HG02938 (cell line): ENCODE measurements at regions not wholly inside any gene's neighbourhood (a gene's known extent, or its start where the extent isn't known, plus 50 kb on each side); places are given as distances from the start of the nearest gene placed in this dataset.
A peak's percentile ranks its signal among the peaks of the same experiment; 100 is the strongest.
"Not testable (repeated sequence)": the region's sequence is repeated elsewhere in the genome, so short reads cannot be mapped to it uniquely, and the experiment has no call there.

Source experiments
- ATAC-seq: cut with Tn5 transposase; IDR thresholded peaks from one replicate; pipeline ENCODE4 v1.9.1; 2021; ENCODE audit warnings: mild to moderate bottlenecking, moderate library complexity; ENCODE audit not compliant: unreplicated experiment

DNA sequence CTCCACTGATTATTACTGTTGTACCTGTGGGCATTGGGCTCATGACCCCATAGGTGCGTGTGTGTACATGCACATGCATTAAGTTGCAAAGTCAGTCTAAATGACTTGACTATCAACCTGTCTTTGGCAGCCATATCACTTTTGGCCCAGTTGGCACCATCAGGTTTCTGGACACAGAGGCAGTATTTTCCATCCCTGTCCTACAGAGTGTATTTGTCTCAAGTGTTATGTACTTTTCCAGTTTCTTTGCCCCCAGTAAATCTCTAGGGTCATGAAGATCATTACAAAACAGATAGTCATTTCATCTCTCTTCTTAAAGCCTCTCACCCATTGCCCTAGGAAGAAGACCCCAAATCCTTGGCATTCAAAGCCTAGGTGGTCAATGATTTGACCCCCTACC lies 121.4 kb downstream of the C9orf152 start:
- ATAC-seq, result no peak

DNA sequence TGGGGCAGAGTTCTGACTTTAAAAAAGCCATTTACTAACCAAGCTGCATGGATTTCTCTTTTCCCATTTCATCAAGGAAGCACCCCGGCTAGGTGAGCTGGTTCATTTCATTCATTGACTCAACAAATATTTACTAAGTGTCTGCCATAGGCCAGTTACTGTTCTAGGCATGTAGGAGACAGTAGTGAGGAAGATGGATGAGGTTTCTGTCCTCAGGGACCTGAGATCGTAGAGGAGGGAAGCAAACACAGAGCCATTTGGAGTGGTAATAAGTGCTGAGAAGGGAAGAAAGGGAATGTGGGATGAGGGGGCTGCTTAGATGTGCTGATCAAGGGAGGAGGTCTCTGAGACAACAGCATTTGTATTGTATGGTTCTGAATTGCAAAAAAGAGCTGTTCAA lies 120.4 kb downstream of the C9orf152 start:
- no peak for ATAC-seq

DNA sequence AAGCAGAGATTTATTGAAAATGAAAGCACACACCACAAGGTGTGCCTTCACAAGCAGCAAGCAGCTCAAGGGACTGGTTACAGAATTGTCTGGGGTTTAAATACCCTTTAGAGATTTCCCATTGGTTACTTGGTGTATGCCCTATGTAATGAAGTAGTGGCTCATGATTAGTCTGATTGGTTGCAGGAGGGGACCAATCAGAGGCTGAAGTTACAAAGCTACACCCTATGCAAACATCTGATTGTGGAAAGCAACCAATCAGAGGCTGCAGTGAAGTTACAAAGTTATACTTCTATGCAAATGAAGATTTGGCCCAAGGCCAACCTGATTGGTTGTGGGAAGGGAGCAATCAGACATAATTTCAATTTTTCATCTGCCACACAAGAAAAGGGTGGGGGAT lies 119.9 kb downstream of the C9orf152 start:
- ATAC-seq, result no peak

DNA sequence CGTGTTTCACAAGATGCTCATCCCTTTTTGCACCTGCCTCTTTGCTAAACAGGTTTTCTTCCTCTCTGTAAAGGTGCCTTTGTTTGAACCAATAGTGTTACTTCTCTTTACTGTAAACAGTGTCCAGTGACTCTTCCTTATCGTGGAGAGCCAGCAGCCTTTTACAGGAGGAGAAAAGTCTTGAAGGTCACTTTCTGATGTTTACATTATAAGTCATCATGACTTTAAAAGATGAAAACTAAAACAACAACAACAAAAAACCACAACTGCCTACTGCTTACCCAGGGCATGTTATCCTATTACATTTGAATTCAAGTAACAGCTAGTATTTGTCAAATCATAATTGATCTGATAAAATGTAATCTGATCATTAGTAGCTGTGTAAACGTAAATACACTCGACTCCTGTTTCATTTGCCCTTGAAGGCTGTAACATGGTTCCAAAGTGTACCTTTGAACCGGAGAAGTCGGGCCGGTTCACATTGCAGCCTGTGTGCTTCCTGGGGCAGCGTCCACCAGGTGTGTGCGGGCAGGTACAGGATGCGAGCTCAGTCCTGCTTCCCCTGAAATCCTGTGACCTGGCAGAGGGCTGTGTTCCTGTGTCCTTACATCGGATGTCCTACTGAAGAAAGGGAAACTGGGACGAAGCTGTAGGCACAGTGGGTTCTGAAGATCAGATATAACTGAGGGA lies 118.1 kb downstream of the C9orf152 start:
- ATAC-seq, result no peak

DNA sequence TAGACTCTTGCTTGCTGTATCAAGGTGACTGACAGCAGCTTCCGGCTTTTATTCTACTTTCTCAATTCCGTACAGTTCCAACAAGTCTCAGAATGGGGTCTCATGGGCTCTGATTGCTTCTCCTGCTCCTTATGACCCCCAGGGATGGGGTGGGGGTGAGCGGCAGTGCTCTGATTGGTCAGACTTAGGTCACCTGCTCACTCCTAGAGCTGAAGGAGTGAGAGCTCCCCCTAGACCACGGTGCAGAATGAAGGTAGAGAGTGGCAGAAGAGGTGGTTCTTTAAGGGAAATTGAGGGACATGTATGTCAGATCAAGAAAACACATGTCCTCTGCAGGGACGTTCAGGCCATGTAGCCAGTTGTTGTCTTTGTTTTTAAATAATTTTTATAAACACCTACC lies 115.2 kb downstream of the C9orf152 start:
- no peak for ATAC-seq

DNA sequence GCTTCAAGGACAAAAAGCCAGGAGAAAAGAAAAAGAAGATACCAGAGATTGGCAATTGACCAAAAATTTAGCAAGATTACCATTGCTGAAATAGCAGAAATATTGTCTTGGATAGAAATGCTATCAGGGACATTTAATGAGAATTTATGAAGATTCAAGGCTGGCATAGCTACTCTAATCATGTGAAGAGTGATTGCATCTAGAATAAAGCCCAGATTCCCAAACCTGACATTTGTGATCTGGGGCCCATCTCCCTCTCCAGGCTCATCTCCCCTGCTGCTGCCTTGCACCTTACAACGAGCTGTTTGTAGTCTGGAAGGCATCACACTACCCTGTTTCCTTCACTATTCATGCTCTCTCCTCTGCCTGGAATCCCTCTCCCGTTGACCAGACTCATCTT lies 114.5 kb downstream of the C9orf152 start:
- no peak for ATAC-seq

DNA sequence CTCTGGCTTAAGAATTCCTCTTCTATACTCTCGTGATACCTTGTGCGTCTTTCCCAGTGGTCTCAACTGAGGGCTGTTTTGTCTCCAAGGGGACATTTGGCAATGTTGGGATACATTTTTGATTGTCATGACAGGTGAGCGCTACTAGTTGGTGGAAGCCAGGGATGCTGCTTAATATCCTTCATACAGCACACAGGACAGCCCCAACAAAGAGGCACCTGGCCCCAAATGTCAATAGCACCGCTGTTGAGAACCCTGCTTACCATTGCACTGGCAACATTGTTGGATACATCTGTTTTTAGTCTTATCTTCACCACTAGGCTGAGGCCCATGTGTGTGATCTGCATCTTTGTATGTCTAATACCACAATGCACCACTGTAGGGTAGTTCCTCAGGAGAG lies 114.1 kb downstream of the C9orf152 start:
- no peak for ATAC-seq

DNA sequence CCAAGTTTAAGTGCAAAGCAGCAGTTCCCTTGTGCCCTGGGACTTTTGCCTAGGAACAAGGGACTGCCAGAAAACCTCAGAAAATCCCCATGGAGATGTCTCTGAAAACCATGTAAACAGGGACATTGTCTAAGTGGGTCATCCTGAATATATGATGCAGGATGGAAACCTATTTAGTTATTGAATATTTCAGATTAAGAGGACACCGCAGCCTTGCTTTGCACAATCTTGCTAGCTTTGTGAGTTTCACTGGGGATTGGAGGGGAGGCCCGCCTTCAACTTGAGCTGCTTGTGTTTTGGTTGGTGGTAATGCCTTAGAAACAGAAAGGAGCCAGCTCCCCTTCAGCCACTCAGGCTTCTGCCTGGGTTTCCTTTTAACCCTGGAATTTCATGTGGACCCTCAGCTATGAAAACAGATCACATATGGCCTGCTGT lies 112.8 kb downstream of the C9orf152 start:
- no peak for ATAC-seq

DNA sequence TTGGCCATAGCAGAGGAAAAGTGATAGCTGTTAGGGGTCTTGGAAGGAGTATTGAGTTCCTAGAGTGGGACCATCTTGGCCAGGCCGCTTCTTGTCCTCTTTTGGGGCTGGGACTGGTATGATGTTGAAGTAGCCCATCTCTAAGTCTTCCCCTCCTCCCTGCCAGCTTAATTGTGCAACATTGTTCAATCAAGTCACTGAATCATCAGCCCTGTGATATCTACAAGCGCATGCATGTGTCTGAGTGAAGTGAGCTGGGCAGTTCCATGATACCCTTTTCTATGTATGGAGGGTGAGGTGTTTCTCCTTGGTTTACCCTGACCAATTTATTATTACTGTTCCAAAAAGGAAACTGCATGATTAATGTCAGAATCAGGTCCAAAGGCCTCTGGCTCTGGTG lies 112.2 kb downstream of the C9orf152 start:
- ATAC-seq, result no peak

DNA sequence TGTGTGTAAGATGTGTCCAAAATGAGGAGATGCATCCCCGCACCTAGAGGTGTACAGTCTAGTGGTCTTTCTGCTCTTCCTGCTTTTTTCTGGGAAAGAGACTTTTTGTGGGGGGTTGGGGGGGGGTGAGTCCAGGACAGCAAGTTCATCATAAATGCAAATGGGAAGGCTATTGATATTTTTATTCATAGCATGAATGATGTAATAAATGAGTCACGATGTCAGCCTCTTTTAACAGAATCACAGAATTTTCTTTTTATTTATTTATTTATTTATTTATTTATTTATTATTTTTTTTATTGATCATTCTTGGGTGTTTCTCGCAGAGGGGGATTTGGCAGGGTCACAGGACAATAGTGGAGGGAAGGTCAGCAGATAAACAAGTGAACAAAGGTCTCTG lies 111.3 kb downstream of the C9orf152 start:
- not testable (repeated sequence) for ATAC-seq

DNA sequence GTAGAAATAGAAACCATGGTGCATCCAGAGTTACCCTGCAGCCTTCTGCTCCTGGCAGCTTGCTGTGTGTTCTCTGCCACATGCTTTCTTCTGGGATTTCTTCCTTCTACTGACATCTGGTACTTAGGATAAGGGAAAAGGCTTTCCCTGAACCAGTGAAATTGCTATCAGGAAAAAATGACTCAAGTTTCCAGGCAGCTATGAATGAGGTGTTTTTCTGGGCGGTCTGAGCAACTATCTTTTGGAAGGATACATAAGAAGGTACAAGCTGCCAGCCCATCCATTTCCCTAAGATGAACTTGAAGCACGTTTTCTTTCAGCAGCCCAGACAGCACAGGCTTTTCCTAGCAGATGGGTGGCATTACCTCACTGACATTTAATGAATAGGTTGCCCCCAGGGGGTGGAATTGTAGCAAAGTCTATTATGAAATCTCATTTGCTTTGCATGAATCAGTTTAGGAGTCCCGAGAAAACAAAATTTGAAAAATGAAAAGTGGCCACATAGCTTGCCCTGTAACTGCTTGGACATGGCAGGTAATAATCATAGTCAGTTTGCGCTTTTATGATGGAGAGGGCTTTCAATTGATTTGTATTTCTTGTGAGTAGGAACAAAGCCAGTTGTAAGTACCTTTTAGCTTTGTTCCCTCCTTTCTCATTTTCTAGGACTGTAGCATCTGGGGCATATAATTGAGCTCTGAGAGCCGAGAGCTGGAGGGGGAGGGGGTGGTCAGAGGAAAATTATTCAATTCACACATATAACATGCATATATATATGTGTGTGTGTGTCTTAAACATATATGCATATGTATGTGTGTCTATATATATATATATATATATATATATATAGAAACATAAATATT lies 108.5 kb downstream of the C9orf152 start:
- ATAC-seq, result no peak

DNA sequence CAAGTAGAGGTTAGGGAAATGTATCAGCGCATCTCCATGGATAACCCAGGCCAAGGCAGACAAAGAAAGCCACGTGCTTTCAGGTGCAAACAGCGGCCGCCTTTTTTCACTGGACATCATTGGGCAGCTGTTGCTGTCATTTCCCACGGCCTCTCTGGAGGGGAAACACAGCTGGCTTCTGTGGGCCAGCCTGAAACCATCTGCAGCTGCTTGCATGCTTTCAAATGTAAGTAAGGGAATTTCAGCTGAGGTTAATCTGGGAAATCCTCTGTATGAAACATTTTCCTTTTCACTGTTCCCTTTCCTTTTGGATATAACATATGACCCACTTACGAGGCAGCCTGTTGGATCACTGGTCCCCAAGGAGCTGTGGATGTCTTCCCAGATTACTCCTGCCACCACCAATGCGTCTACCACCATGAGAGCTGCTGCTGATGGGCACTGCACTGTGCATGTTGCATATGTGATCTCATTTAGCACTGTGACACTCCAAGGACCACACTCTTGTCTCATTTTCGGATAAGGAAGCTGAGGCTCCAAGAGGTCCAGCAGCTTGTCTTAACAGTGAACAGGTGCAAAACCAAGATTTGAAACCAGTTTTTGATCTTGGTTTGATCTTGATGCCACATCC lies 106.3 kb downstream of the C9orf152 start:
- ATAC-seq, result peak; percentile 72

DNA sequence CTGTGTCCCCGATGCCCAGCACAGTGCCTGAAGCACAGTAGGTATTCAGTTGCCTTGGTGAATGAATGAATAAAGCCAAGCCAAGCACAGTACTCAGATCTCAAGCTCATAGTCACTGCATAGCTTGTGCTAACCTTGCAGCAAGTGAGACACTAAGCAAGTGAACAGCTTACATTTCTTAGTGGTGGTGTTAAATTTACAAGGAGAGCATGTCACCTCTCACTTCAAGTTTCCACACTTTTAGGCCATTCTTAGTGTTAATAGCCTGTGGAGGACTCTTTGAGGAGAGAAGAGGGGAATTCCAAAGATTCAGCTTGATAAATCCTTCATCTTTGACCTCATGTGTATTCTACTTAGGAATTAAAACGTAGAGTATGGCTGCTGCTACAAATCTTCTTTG lies 104.7 kb downstream of the C9orf152 start:
- no peak for ATAC-seq

DNA sequence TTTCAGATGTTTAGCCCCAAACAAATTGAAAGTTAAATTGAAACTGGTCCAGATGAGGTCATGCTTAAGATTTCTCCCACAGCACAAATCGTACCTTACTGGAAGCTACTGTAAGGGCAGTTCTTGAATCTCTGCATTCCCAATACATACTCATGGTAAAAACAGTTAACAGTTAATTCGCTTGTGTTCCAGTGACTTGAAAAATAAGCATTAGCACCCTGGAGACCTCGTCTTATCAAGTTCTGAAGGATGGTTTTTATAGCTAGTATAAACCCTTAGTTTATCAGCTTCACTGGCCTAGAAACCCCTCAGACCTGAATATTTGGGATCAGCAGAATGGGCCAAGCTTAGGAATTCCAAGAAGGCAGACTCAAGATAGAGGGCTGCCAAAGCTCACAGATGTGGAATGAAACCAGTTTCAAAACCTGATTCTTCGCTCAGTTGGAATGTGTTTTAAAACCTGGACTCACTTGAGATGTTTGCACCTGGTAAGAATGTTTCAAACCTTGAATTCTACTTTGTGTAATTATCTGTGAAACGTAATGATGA lies 103.6 kb downstream of the C9orf152 start:
- ATAC-seq, result no peak

DNA sequence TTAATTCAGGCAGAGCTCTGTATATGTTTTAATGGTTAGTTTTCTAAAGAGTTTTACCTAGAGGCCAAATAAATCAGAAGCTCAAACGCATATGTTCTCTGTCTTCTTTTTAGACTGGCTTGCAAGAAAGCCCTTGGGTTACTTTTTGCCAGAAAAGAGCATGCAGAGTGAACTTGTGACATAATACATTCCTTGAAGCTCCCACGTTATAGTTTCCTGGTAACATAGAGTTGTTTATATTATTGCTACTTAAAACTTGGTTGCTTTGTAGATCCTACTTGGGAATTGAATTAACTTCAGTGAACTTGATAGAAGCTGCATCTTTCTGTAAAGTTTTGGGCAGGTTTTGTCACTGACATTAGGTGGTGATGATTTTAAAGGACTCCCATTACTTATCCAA lies 102.9 kb downstream of the C9orf152 start:
- ATAC-seq, result no peak

DNA sequence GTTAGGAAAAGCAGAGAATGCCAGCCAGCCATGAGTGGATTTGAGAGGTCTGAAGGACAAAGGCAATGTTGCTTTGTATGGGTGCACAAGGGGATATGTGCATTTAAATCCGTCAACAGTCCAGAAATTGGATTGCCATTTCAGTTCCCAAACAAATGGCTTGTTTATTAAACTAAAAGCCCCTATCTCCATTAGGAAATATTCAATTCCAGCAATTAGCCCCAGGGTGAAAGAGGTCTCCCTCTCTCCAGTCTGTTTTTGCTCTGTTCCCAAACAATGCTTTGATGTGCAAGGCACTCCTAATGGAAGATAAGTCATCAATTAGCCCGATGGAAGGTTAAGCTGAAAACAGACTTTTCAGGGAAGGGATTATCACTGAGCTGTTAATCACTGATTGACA lies 101.3 kb downstream of the C9orf152 start:
- no peak for ATAC-seq

DNA sequence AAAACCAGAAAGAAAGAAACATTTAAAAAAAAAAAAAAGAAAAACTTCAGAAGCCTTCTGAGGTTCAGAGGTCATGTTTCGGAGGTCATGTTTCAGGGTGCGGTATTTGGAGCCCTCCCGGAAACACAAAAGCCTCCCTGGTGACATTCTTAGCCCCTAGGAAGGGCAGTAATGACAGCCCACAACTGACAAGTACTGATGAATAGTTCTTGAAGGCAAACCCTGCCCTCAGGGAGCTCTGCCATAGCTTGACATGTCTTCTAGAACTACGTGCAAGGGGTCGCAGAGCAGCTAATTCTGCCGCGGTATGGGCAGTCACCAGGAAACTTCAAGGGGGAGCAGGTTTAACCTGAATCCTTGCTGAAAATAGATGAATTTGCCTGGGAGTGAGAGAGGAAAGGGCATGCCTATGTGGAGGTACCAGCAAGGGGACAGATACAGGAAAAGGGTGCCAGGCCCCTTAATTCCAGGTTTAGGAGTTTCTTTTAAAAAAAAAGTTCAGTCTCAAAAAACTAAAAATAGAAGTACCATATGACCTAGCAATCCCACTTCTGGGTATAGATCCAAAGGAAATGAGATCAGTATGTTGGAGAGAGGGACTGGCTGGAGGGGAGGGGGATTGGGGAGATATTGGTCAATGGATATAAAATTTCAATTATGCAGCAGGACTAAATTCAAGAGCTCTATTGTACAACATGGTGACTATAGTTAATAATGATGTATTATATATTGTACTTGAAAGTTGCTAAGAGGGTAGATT lies 98.4 kb downstream of the C9orf152 start:
- no peak for ATAC-seq

DNA sequence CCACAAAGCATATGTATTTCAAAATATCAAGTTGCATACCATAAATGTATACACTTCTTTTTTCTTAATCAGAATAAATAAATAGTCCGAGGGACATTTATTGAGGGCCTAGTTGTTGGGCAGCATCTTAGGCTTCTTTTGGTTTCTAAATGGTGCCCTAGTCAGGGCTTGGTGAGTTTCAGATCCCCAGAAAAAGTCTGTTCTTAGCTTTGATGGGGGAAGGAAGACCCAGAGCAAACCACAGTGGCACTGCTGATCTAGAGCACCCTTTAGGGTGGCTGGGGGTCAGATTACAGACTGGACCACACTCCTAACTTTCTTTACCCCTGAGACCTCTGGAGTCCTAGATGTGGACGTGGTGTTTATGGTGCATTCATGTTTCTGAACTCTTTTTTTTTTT lies 97.8 kb downstream of the C9orf152 start:
- peak; percentile 55 for ATAC-seq

DNA sequence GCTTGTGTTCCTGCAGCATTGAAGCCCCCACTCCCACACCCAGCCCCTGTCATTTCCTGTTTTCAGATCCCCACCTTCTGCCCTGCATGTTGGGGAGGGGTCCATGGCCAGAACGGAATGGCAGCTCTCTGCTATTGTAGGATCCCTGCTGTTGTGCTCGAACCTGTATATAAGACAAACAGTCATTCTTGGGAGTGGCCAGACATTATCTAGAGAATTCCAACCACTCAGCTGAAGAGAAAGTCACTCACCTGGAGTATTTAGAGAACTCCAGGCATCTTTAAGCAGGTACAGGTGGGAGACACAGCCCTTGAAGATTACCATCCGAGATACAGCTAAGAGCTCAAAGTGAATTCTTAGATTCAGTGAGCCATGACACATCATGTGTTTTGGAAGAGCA lies 96.1 kb downstream of the C9orf152 start:
- ATAC-seq, result no peak

DNA sequence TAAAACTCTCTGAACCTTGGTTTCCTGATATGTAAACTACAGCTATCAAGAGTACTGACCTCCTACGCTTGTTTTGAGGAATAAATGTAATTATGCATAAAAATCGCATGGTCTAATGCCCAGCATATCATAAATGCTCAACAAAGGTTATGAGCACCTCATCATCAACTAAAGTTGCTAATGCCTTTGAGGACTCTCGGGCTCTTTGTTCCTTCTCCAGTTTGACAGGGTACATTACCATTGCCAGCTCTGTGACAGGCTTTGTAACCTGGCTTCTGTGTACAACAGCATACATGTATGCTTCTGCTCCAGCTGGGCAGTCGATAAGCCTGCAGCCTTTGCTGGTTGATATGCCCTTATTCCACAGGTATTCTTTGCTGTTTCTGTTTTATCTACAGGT lies 95.2 kb downstream of the C9orf152 start:
- no peak for ATAC-seq
